GM12878 (cell line): ENCODE measurements at regions not wholly inside any gene's neighbourhood (a gene's known extent, or its start where the extent isn't known, plus 50 kb on each side); places are given as distances from the start of the nearest gene placed in this dataset.

Source experiments
- ATAC-seq: fragments of 200-7000 bp; cut with Tn5 transposase; 3 replicates; pipeline ENCODE4 v1.9.1; 2020; ENCODE audit warnings: mild to moderate bottlenecking, moderate library complexity
- BruUV-seq: library from RNA; stranded (reverse); fragments of 400-500 nt; replicated peaks from 2 replicates; lab custom pipeline; 2021; lab: Mats Ljungman, UMichigan
- CTCF ChIA-PET: fragments of 300-600 bp; sonication (Branson Sonifier 250); formaldehyde crosslinking; extraction: SDS; loops from one replicate; lab custom pipeline; 2021; ENCODE audit warnings: inconsistent platforms; lab: Yijun Ruan, JAX
- POLR2A ChIA-PET: fragments of 350-600 bp; formaldehyde crosslinking; extraction: SDS; loops from one replicate; lab custom pipeline; 2021; ENCODE audit warnings: inconsistent platforms; lab: Charles Lee
- RAD21 ChIA-PET: fragments of 300-600 bp; sonication (Branson Sonifier 250); formaldehyde crosslinking; loops from one replicate; lab custom pipeline; 2023; ENCODE audit warnings: antibody characterized with exemption; ENCODE audit not compliant: unreplicated experiment; lab: Charles Lee
- SMC1A ChIA-PET: fragments of 300-600 bp; sonication (Branson Sonifier 250); formaldehyde crosslinking; loops from one replicate; lab custom pipeline; 2023; ENCODE audit not compliant: unreplicated experiment, uncharacterized antibody; lab: Charles Lee
- DNase-seq: peaks from one replicate; pipeline ENCODE4 v3.0.0-alpha.2; 2011; ENCODE audit warnings: low read depth, low spot score
- FAIRE-seq: peaks from 3 replicates; lab custom pipeline; 2011; peaks lifted over from hg19 to GRCh38; lab: Jason Lieb, UNC
- H2AFZ ChIP-seq: 2 replicates; pipeline ENCODE4 v1.6.0; 2011; ENCODE audit warnings: low read depth, low read length, control low read depth; ENCODE audit not compliant: control insufficient read depth
- H3K27ac ChIP-seq: 2 replicates; pipeline ENCODE4 v1.5.1; 2011; ENCODE audit warnings: control low read depth; ENCODE audit not compliant: control insufficient read depth, insufficient read depth
- H3K27me3 ChIP-seq, 2 experiments: replicated peaks in 1 of 2; 2 replicates each; pipeline versions ENCODE4 v1.6.0 to v1.6.1; 2011; ENCODE audit warnings: low read length in 1 of 2; ENCODE audit not compliant: control insufficient read depth in 2 of 2, insufficient read depth in 2 of 2
- H3K36me3 ChIP-seq, 2 experiments: 2 replicates each; pipeline ENCODE4 v1.5.1; 2011; ENCODE audit warnings: low read length in 1 of 2; ENCODE audit not compliant: control insufficient read depth in 2 of 2, insufficient read depth in 2 of 2
- H3K4me1 ChIP-seq: 2 replicates; pipeline ENCODE4 v1.6.1; 2011; ENCODE audit warnings: mild to moderate bottlenecking, low read length, moderate library complexity, mixed read lengths; ENCODE audit not compliant: control insufficient read depth, insufficient read depth
- H3K4me2 ChIP-seq: 2 replicates; pipeline ENCODE4 v1.6.0; 2011; ENCODE audit warnings: control low read depth; ENCODE audit not compliant: control insufficient read depth, insufficient read depth
- H3K4me3 ChIP-seq: fragments of 200-600 bp; sonication (generic); 2 replicates; pipeline ENCODE4 v1.5.1; 2016
- H3K79me2 ChIP-seq: 2 replicates; pipeline ENCODE4 v1.6.0; 2011; ENCODE audit warnings: low read length; ENCODE audit not compliant: control insufficient read depth, insufficient read depth
- H3K9ac ChIP-seq: 2 replicates; pipeline ENCODE4 v1.8.0; 2011; ENCODE audit warnings: low read length, control low read depth, mixed read lengths; ENCODE audit not compliant: control insufficient read depth, insufficient read depth
- H3K9me3 ChIP-seq: replicated peaks from 3 replicates; pipeline ENCODE4 v1.5.1; 2011; ENCODE audit warnings: mild to moderate bottlenecking, low read length; ENCODE audit not compliant: control insufficient read depth, insufficient read depth
- H4K20me1 ChIP-seq: 2 replicates; pipeline ENCODE4 v1.6.0; 2011; ENCODE audit not compliant: control insufficient read depth, insufficient read depth
- HCFC1 ChIP-seq: fragments of 150-350 bp; IDR thresholded peaks from 2 replicates; pipeline ENCODE4 v1.6.1; 2014; ENCODE audit warnings: low read length
- HDAC2 ChIP-seq: fragments of 200-600 bp; sonication (generic); IDR thresholded peaks from 2 replicates; pipeline ENCODE4 v1.6.1; 2017
- IRF4 ChIP-seq: IDR thresholded peaks from 2 replicates; pipeline ENCODE4 v1.6.1; 2011; ENCODE audit warnings: low read depth, low read length
- KAT2A ChIP-seq: conservative IDR thresholded peaks from 2 replicates; pipeline ENCODE4 v1.6.1; 2011; ENCODE audit warnings: low read depth, low read length; ENCODE audit not compliant: control insufficient read depth
- MXI1 ChIP-seq: fragments of 150-350 bp; IDR thresholded peaks from 2 replicates; pipeline ENCODE4 v1.6.1; 2011; ENCODE audit warnings: low read depth, mild to moderate bottlenecking, inconsistent platforms, low read length, improper control_type of control experiment
- SIX5 ChIP-seq: IDR thresholded peaks from 2 replicates; pipeline ENCODE4 v1.6.1; 2011; ENCODE audit warnings: mild to moderate bottlenecking, low read depth, low read length, moderate library complexity; ENCODE audit not compliant: severe bottlenecking
- WGBS: methylation state at CpG from one replicate; pipeline ENCODE4 v1.1.6; 2016; ENCODE audit warnings: low lambda C conversion rate; ENCODE audit not compliant: insufficient replicate concordance, insufficient coverage; ENCODE audit errors: missing lambda C conversion rate; 5-methylcytosine and 5-hydroxymethylcytosine counted together
- in situ Hi-C: fragments of 300-500 bp; cut with MboI; formaldehyde crosslinking; loops from 9 replicates; pipeline ENCODE4 v1.14.3; 2018; ENCODE audit warnings: mixed read lengths
- intact Hi-C: fragments of 100-400 bp; cut with micrococcal nuclease; formaldehyde crosslinking; loops from one replicate; pipeline ENCODE4 v1.14.2; 2022; ENCODE audit not compliant: unreplicated experiment
- TF ChIP-seq, protein P1 (sequence below): fragments of 150-350 bp; IDR thresholded peaks from 2 replicates; pipeline ENCODE4 v1.6.1; 2014; ENCODE audit warnings: mild to moderate bottlenecking, low read depth, low read length
- TF ChIP-seq, protein P2 (sequence below): IDR thresholded peaks from 2 replicates; pipeline ENCODE4 v1.6.1; 2012; ENCODE audit warnings: improper control_type of control experiment, low read depth, low read length; ENCODE audit not compliant: insufficient replicate concordance
- TF ChIP-seq, protein P3 (sequence below): fragments of 450-650 bp; IDR thresholded peaks from 2 replicates; pipeline ENCODE4 v1.6.1; 2017; ENCODE audit warnings: borderline replicate concordance

DNA sequence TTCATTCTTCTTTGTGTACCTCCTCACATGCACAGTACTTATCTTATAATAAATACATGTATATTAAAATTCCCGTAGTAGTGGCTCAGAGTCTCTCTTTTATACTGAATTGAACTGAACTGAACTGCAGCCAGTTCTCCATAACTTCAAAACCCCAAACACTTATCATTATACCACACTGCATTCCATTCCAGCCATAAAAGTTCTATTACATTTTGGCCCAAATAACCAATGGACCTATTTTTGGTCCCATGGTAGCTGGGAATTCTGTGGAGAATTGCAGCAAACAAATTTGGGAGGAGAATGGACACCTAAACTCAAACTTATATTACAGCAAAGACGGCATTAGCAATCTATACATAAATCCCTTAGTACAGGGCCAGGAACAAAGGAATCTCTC lies 86.6 kb upstream of the C1orf87 start:
- H3K79me2 ChIP-seq, result no peaks in the 10 kb centered on the region
- H3K36me3 ChIP-seq, result no peaks in the 10 kb centered on the region
- 10% methylated on average over 2 of the region's 2 CpGs for WGBS
- H4K20me1 ChIP-seq, result no peaks in the 10 kb centered on the region
- no peak overlapping the region for H3K27ac ChIP-seq
- H2AFZ ChIP-seq, result no peak overlapping the region
- no peaks in the 10 kb centered on the region for H3K9me3 ChIP-seq
- TF ChIP-seq MXI1, result no peak
- TF ChIP-seq, protein P1, sequence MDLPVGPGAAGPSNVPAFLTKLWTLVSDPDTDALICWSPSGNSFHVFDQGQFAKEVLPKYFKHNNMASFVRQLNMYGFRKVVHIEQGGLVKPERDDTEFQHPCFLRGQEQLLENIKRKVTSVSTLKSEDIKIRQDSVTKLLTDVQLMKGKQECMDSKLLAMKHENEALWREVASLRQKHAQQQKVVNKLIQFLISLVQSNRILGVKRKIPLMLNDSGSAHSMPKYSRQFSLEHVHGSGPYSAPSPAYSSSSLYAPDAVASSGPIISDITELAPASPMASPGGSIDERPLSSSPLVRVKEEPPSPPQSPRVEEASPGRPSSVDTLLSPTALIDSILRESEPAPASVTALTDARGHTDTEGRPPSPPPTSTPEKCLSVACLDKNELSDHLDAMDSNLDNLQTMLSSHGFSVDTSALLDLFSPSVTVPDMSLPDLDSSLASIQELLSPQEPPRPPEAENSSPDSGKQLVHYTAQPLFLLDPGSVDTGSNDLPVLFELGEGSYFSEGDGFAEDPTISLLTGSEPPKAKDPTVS, result no peak
- TF ChIP-seq IRF4, result no peak
- in situ Hi-C loops (no loop called here), intact Hi-C loops (no loop called here)
- ChIA-PET POLR2A (no interaction called here), SMC1A (interaction anchor here (0.7 kb wide), 1 partner anchor 347 kb away, joined by 3 read pairs; no protein-coding TSS in a partner anchor), RAD21 (no interaction called here), CTCF (no interaction called here)
- DNase-seq (no peak), ATAC-seq (no peak), FAIRE-seq (no peak)
- H3K4me1 ChIP-seq, result no peaks in the 10 kb centered on the region
- H3K9ac ChIP-seq, result no peak overlapping the region
- H3K4me2 ChIP-seq, result no peak overlapping the region
- H3K27me3 ChIP-seq, result no peaks in the 10 kb centered on the region
- no TSS peak for BruUV-seq
- H3K4me3 ChIP-seq, result no peak overlapping the region

DNA sequence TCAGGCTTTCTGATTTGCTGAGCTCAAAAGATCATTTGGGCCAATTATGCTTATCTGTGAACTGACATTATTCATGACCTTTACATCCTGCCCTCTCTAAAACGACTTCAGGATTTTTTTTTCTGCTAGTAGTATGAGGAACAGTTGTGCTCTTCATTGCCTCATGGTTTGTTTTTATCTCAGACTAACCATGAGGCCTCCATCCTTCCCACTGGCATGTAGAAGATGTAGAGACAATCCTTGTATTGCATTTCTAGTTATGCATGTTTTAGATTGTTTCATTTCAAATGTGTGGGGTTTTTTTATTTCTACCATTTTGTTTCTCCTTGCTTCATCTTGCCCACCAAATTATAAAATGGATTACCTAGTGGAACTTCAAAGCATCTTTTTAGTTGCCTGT lies 82.8 kb upstream of the C1orf87 start:
- no peaks in the 10 kb centered on the region for H3K4me1 ChIP-seq
- RAD21 ChIA-PET, result no interaction called here
- H3K9me3 ChIP-seq, result no peaks in the 10 kb centered on the region
- TF ChIP-seq HCFC1, result no peak
- TF ChIP-seq, protein P2, sequence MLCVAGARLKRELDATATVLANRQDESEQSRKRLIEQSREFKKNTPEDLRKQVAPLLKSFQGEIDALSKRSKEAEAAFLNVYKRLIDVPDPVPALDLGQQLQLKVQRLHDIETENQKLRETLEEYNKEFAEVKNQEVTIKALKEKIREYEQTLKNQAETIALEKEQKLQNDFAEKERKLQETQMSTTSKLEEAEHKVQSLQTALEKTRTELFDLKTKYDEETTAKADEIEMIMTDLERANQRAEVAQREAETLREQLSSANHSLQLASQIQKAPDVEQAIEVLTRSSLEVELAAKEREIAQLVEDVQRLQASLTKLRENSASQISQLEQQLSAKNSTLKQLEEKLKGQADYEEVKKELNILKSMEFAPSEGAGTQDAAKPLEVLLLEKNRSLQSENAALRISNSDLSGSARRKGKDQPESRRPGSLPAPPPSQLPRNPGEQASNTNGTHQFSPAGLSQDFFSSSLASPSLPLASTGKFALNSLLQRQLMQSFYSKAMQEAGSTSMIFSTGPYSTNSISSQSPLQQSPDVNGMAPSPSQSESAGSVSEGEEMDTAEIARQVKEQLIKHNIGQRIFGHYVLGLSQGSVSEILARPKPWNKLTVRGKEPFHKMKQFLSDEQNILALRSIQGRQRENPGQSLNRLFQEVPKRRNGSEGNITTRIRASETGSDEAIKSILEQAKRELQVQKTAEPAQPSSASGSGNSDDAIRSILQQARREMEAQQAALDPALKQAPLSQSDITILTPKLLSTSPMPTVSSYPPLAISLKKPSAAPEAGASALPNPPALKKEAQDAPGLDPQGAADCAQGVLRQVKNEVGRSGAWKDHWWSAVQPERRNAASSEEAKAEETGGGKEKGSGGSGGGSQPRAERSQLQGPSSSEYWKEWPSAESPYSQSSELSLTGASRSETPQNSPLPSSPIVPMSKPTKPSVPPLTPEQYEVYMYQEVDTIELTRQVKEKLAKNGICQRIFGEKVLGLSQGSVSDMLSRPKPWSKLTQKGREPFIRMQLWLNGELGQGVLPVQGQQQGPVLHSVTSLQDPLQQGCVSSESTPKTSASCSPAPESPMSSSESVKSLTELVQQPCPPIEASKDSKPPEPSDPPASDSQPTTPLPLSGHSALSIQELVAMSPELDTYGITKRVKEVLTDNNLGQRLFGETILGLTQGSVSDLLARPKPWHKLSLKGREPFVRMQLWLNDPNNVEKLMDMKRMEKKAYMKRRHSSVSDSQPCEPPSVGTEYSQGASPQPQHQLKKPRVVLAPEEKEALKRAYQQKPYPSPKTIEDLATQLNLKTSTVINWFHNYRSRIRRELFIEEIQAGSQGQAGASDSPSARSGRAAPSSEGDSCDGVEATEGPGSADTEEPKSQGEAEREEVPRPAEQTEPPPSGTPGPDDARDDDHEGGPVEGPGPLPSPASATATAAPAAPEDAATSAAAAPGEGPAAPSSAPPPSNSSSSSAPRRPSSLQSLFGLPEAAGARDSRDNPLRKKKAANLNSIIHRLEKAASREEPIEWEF, result no peak
- no peak for TF ChIP-seq SIX5
- TF ChIP-seq KAT2A, result no peak
- no peak for TF ChIP-seq MXI1
- no peak for TF ChIP-seq HDAC2
- no peak for TF ChIP-seq IRF4
- TF ChIP-seq, protein P3, sequence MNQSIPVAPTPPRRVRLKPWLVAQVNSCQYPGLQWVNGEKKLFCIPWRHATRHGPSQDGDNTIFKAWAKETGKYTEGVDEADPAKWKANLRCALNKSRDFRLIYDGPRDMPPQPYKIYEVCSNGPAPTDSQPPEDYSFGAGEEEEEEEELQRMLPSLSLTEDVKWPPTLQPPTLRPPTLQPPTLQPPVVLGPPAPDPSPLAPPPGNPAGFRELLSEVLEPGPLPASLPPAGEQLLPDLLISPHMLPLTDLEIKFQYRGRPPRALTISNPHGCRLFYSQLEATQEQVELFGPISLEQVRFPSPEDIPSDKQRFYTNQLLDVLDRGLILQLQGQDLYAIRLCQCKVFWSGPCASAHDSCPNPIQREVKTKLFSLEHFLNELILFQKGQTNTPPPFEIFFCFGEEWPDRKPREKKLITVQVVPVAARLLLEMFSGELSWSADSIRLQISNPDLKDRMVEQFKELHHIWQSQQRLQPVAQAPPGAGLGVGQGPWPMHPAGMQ, result no peak

More for the DNA sequence above, 82.8 kb upstream of the C1orf87 start:
- no peak overlapping the region for H2AFZ ChIP-seq
- no peaks in the 10 kb centered on the region for H3K36me3 ChIP-seq
- no peak overlapping the region for H3K4me3 ChIP-seq
- in situ Hi-C loops, result no loop called here
- 0% methylated on average over 1 of the region's 1 CpG for WGBS
- FAIRE-seq (no peak), DNase-seq (no peak), ATAC-seq (no peak)
- H3K27ac ChIP-seq, result no peak overlapping the region
- no peak overlapping the region for H3K4me2 ChIP-seq
- H3K9ac ChIP-seq, result no peak overlapping the region
- no TSS peak for BruUV-seq
- ChIA-PET SMC1A (no interaction called here), CTCF (interaction anchor here (0.6 to 1.5 kb wide), 2 partner anchors 11 to 121 kb away, joined by 3 to 4 read pairs; no protein-coding TSS in a partner anchor), POLR2A (no interaction called here)
- no peaks in the 10 kb centered on the region for H4K20me1 ChIP-seq
- intact Hi-C loops, result loop anchor here (5.0 to 10.0 kb wide), 2 partner anchors 182 to 611 kb away; no protein-coding TSS in a partner anchor
- H3K79me2 ChIP-seq, result no peaks in the 10 kb centered on the region
- H3K27me3 ChIP-seq, result no peaks in the 10 kb centered on the region
